Pancreas (tissue), 10 donors: ENCODE measurements at regions not wholly inside any gene's neighbourhood (a gene's known extent, or its start where the extent isn't known, plus 50 kb on each side); places are given as distances from the start of the nearest gene placed in this dataset.

Experiments used
- ATAC-seq, 4 donors: fragments of 200-7000 bp; cut with Tn5 transposase; one replicate each; pipeline versions ENCODE4 v1.8.0 to v1.9.1; 2020; ENCODE audit warnings: mild to moderate bottlenecking in 4 of 4, moderate library complexity in 4 of 4
- DNase-seq, 6 donors: peaks; one replicate each; pipeline ENCODE4 v3.0.0-alpha.2; 2020
- FAIRE-seq: peaks from 2 replicates; lab custom pipeline; 2012; peaks lifted over from hg19 to GRCh38; lab: Jason Lieb, UNC
- H3K27ac ChIP-seq, 4 donors: fragments of 200-600 bp; sonication (generic); 1 replicate in 3 of 4; 2 replicates in 1 of 4; pipeline versions ENCODE4 v1.5.0 to v1.8.0; 2020
- H3K27me3 ChIP-seq, 4 donors: fragments of 200-600 bp; one replicate each; pipeline ENCODE4 v1.8.0; 2021
- H3K36me3 ChIP-seq, 3 donors: fragments of 200-600 bp; sonication (generic) in 1 of 3; one replicate each; pipeline versions ENCODE4 v1.5.0 to v1.8.0; 2020 to 2021
- H3K4me1 ChIP-seq, 3 donors: fragments of 200-600 bp; one replicate each; pipeline ENCODE4 v1.8.0; 2021
- H3K4me3 ChIP-seq, 4 donors: fragments of 200-600 bp; sonication (generic) in 2 of 4; one replicate each; pipeline versions ENCODE4 v1.5.0 to v1.8.0; 2020 to 2021
- H3K9me3 ChIP-seq, 4 donors: fragments of 200-600 bp; one replicate each; pipeline ENCODE4 v1.8.0; 2021
- whole genome bisulfite sequencing, 2 donors: extraction: QIAGEN DNeasy Blood & Tissue Kit; methylation state at CpG; one replicate each; pipeline ENCODE4 v1.1.7; 2013; 5-methylcytosine and 5-hydroxymethylcytosine counted together
- intact Hi-C, 3 donors: fragments of 100-400 bp; cut with DNase I; formaldehyde crosslinking; loops; one replicate each; pipeline versions ENCODE4 v1.11.1 to v1.14.2; 2022
- TF ChIP-seq, protein P1 (sequence below), 4 donors: fragments of 200-600 bp; sonication (generic) in 3 of 4; IDR thresholded peaks; one replicate each; pipeline versions ENCODE4 v1.5.0 to v1.8.0; 2021; ENCODE audit warnings: antibody characterized with exemption in 4 of 4
- donor health status: healthy with polysubstance abuse.
- donor health status: DM: no; HTN: no; CAD: no; lungs with moderate emphysema.
- donor health status: DM: no; HTN: no; CAD: no.
- donor health status: control.
- donor health status: control.
- donor health status: Bipolar disorder and iron deficiency.
- donor health status: DM: yes; HTN: yes; CAD: no.
- donor health status: DM: no; HTN: no; CAD: no.
- donor health status: DM: no; HTN: no; CAD: no.
- donor health status: DM: yes; HTN: yes; CAD: no.

DNA sequence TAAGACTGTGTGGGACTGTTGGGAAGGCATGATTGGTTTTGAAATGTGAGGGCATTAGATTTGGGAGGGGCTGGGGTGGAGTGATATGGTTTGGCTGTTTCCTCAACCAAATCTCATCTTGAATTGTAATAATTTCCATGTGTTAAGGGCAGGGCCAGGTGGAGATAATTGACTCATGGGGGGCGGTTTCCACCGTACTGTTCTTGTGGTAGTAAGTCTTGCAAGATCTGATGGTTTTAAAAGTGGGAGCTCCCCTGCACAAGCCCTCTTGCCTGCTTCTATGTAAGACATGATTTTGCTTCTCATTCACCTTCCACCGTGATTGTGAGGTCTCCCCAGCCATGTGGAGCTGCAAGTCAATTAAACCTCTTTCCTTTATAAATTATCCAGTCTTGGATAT is 76.6 kb upstream of the PPFIA2 start:
- H3K9me3 ChIP-seq, result no peaks in the 10 kb centered on the region
- no peaks in the 10 kb centered on the region for H3K27me3 ChIP-seq
- no peaks in the 10 kb centered on the region for H3K36me3 ChIP-seq
- no peak for ATAC-seq
- TF ChIP-seq, protein P1, sequence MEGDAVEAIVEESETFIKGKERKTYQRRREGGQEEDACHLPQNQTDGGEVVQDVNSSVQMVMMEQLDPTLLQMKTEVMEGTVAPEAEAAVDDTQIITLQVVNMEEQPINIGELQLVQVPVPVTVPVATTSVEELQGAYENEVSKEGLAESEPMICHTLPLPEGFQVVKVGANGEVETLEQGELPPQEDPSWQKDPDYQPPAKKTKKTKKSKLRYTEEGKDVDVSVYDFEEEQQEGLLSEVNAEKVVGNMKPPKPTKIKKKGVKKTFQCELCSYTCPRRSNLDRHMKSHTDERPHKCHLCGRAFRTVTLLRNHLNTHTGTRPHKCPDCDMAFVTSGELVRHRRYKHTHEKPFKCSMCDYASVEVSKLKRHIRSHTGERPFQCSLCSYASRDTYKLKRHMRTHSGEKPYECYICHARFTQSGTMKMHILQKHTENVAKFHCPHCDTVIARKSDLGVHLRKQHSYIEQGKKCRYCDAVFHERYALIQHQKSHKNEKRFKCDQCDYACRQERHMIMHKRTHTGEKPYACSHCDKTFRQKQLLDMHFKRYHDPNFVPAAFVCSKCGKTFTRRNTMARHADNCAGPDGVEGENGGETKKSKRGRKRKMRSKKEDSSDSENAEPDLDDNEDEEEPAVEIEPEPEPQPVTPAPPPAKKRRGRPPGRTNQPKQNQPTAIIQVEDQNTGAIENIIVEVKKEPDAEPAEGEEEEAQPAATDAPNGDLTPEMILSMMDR (IDR thresholded peaks at IDR 0.05), result no peak
- no peak overlapping the region for H3K27ac ChIP-seq
- no peak for FAIRE-seq
- DNase-seq, result no peak
- no peaks in the 10 kb centered on the region for H3K4me1 ChIP-seq
- 71 to 82% methylated on average over 3 of the region's 3 CpGs for WGBS, 2 donors
- H3K4me3 ChIP-seq, result no peak overlapping the region
- intact Hi-C loops, result no loop called here

DNA sequence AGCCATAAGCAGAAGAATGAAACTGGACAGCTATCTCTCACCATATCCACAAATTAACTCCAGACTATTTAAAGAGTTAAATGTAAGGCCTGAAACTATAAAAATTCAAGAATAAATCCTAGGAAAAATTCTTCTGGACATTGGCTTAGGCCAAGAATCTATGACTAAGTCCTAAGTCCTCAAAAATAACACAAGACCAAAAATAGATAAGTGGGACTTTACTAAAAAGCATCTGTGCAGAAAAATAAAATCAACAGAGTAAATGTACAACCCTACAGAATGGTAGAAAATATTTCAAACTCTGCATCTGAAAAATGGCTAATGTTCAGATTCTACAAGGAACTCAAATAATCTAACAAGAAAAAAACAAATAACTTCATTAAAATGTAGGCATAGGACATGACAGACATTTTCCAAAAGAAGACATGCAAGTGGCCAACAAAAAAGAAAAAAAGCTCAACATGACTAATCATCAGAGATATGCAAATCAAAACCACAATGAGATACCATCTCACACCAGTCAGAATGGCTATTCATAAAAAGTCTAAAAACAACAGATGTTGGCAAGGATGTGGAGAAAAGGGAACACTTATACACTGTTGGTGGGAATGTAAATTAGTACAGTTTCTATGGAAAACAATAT is 61.0 kb upstream of the PPFIA2 start:
- TF ChIP-seq, protein P1 (IDR thresholded peaks at IDR 0.05), result no peak
- Histone ChIP-seq H3K36me3 (no peaks in the 10 kb centered on the region), H3K27ac (no peak overlapping the region), H3K4me1 (no peaks in the 10 kb centered on the region), H3K27me3 (no peaks in the 10 kb centered on the region), H3K4me3 (no peak overlapping the region), H3K9me3 (no peaks in the 10 kb centered on the region)
- no peak for ATAC-seq
- no peak for DNase-seq
- FAIRE-seq, result no peak
- intact Hi-C loops, result no loop called here

DNA sequence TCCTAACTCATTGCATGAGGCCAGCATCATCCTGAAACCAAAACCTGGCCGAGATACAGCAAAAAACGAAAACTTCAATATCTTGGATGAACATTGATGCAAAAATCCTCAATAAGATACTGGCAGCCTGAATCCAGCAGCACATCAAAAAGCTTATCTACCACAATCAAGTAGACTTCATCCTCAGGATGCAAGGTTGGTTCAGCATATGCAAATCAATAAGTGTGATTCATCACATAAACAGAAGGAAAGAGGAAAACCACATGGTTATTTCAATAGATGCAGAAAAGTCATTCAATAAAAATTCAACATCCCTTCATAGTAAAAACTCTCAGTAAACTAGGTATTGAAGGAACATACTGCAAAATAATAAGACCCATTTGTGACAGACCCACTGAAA is 56.5 kb upstream of the PPFIA2 start:
- FAIRE-seq, result no peak
- ATAC-seq, result no peak
- 39 to 69% methylated on average over 2 of the region's 2 CpGs for WGBS, 2 donors
- Histone ChIP-seq H3K9me3 (no peaks in the 10 kb centered on the region), H3K4me3 (no peak overlapping the region), H3K27me3 (no peaks in the 10 kb centered on the region), H3K27ac (no peak overlapping the region), H3K4me1 (no peaks in the 10 kb centered on the region), H3K36me3 (no peaks in the 10 kb centered on the region)
- intact Hi-C loops, result no loop called here
- TF ChIP-seq, protein P1 (IDR thresholded peaks at IDR 0.05), result no peak
- no peak for DNase-seq

DNA sequence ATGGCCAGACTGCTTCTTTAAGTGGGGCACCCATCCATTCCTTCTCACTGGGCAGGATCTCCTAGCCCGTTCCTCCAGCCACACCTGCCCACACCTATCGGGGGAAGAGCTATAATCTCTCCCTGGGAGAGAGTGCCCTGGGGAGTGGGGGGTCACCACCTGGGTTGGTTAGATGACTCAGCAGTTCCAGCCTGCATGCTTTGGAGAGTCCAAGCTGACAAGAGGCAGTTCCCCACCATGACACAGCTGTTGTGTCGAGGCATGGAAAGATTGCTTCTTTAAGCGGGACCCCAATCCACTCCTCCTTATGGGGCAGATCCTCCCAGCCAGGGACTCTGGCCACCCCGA is 52.6 kb upstream of the PPFIA2 start:
- Histone ChIP-seq H3K36me3 (no peaks in the 10 kb centered on the region), H3K4me1 (no peaks in the 10 kb centered on the region), H3K27ac (no peak overlapping the region), H3K27me3 (no peaks in the 10 kb centered on the region), H3K4me3 (no peak overlapping the region), H3K9me3 (no peaks in the 10 kb centered on the region)
- WGBS, 2 donors, result 72 to 88% methylated on average over 5 of the region's 5 CpGs
- FAIRE-seq (no peak), ATAC-seq (no peak), DNase-seq (no peak)
- TF ChIP-seq, protein P1 (IDR thresholded peaks at IDR 0.05), result no peak
- intact Hi-C loops, result no loop called here

DNA sequence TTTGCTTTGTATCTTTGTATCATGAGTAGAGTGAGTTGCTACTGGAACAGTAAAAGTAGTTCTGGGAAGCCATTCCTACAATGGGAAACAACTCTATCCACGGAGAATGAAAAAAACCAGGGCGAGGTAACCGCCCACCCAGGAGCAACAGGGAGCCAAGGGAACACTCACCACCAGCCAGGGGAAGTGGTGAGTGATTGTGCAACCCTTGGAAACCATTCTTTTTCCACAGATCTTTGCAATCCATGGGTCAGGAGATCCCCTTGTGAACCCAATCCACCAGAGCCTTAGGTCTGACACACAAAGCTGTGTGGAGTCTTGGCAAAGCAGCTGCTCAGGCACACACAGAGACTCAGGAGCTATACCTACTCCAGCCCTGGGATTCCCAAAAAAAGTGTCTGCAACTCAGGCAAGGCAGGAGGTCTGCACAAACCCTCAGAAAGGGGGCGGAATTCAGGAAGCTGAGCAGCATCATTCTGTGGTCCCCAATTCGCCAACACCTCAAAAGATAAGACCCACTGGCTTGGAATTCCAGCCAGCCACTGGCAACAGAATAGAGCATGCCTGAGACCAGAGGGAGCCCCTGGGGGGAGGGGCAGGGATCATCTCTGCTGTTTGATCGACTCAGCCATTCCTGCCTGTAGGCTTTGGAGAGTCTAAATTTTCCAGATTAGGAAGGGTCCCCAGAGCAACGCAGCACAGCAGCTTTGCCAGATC is 52.1 kb upstream of the PPFIA2 start:
- DNase-seq (no peak), ATAC-seq (peak in 2 of 4 donors; percentile 45 to 46), FAIRE-seq (no peak)
- no peaks in the 10 kb centered on the region for H3K4me1 ChIP-seq
- TF ChIP-seq, protein P1 (IDR thresholded peaks at IDR 0.05), result no peak
- no peaks in the 10 kb centered on the region for H3K27me3 ChIP-seq
- H3K27ac ChIP-seq, result no peak overlapping the region
- WGBS, 2 donors, result 76 to 82% methylated on average over 7 of the region's 7 CpGs
- intact Hi-C loops, result no loop called here
- H3K4me3 ChIP-seq, result no peak overlapping the region
- no peaks in the 10 kb centered on the region for H3K9me3 ChIP-seq
- no peaks in the 10 kb centered on the region for H3K36me3 ChIP-seq
